OCI-LY1 (cell line): ENCODE measurements at regions not wholly inside any gene's neighbourhood (a gene's known extent, or its start where the extent isn't known, plus 50 kb on each side); places are given as distances from the start of the nearest gene placed in this dataset.

Experiments
- H2AFZ ChIP-seq: fragments of 200-600 bp; sonication (generic), shearing (Covaris generic); 2 replicates; pipeline ENCODE4 v1.6.0; 2014; ENCODE audit warnings: antibody characterized with exemption, mild to moderate bottlenecking, low read length
- H3F3A ChIP-seq: fragments of 200-600 bp; sonication (generic), shearing (Covaris generic); 2 replicates; pipeline ENCODE4 v1.6.0; 2014; ENCODE audit warnings: mild to moderate bottlenecking, antibody characterized with exemption, low read length, moderate library complexity; ENCODE audit not compliant: insufficient read depth
- H3K27ac ChIP-seq: fragments of 200-600 bp; sonication (generic); 2 replicates; pipeline ENCODE4 v1.5.1; 2014; ENCODE audit warnings: low read length, mixed run types, mild to moderate bottlenecking, low read depth; ENCODE audit not compliant: poor library complexity, severe bottlenecking
- H3K27me3 ChIP-seq: fragments of 200-600 bp; sonication (generic); 2 replicates; pipeline ENCODE4 v1.6.0; 2014; ENCODE audit warnings: antibody characterized with exemption, mild to moderate bottlenecking, low read length, moderate library complexity; ENCODE audit not compliant: insufficient read depth
- H3K36me3 ChIP-seq: fragments of 200-600 bp; sonication (generic); 2 replicates; pipeline ENCODE4 v1.6.1; 2014; ENCODE audit warnings: mild to moderate bottlenecking, antibody characterized with exemption, low read length, moderate library complexity, mixed read lengths; ENCODE audit not compliant: insufficient read depth
- H3K4me1 ChIP-seq: fragments of 200-600 bp; sonication (generic); 2 replicates; pipeline ENCODE4 v1.5.1; 2014; ENCODE audit warnings: mild to moderate bottlenecking, low read length, moderate library complexity; ENCODE audit not compliant: insufficient read depth, severe bottlenecking
- H3K4me2 ChIP-seq: fragments of 200-600 bp; sonication (generic), shearing (Covaris generic); 2 replicates; pipeline ENCODE4 v1.6.1; 2014; ENCODE audit warnings: low read length
- H3K4me3 ChIP-seq: fragments of 200-600 bp; sonication (generic); 2 replicates; pipeline ENCODE4 v1.5.1; 2014; ENCODE audit warnings: low read length, low read depth, mild to moderate bottlenecking, mixed read lengths; ENCODE audit not compliant: poor library complexity, severe bottlenecking
- H3K79me2 ChIP-seq: fragments of 200-600 bp; shearing (Covaris generic); 2 replicates; pipeline ENCODE4 v1.6.1; 2016; ENCODE audit warnings: mixed run types, low read length, mixed read lengths; ENCODE audit not compliant: insufficient read depth
- H3K9ac ChIP-seq: fragments of 200-600 bp; sonication (generic), shearing (Covaris generic); 2 replicates; pipeline ENCODE4 v1.6.1; 2014; ENCODE audit warnings: mild to moderate bottlenecking, low read length, mixed read lengths
- H3K9me2 ChIP-seq: fragments of 200-600 bp; sonication (generic), shearing (Covaris generic); 2 replicates; pipeline ENCODE4 v1.6.1; 2014; ENCODE audit warnings: low read depth, mild to moderate bottlenecking, low read length, mixed read lengths
- H3K9me3 ChIP-seq: fragments of 200-600 bp; shearing (Covaris generic); 2 replicates; pipeline ENCODE4 v1.6.1; 2014; ENCODE audit warnings: low read length, mixed read lengths
- H4K20me1 ChIP-seq: fragments of 200-600 bp; sonication (generic), shearing (Covaris generic); 2 replicates; pipeline ENCODE4 v1.6.0; 2016; ENCODE audit warnings: mild to moderate bottlenecking, low read length; ENCODE audit not compliant: insufficient read depth
- EZH2 ChIP-seq: fragments of 200-600 bp; sonication (generic), shearing (Covaris generic); IDR thresholded peaks from 2 replicates; pipeline ENCODE4 v1.8.0; 2017; ENCODE audit warnings: borderline replicate concordance, mixed run types, mild to moderate bottlenecking, antibody characterized with exemption, low read length, moderate library complexity, mixed read lengths
- TF ChIP-seq, protein P1 (sequence below): fragments of 200-600 bp; sonication (generic), shearing (Covaris generic); IDR thresholded peaks from 2 replicates; pipeline ENCODE4 v1.5.1; 2017; ENCODE audit warnings: mild to moderate bottlenecking, antibody characterized with exemption, low read length, moderate library complexity, mixed read lengths

GRCh38 chr20:22389836-22390542 lies 194.4 kb downstream of the FOXA2 start:
- no peak overlapping the region for H3K9ac ChIP-seq

DNA sequence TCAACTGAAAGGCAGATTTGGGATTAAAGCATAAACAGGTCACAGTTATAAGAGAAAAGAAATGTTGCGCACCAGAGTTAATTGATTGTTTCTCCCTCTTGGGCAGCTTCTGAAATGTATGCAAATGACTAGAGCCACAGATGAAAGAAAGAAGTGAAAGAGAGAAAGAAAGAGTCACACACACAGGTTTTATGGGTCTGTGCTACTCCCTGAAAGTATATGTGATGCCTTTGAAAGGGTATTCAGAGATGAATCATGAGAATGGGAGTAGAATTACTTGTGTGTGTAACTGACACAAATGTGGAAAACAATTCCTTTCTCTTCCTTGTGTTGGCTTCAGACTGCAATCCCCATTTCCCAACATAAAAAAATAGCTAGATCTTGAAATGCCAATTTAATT lies 196.9 kb downstream of the FOXA2 start:
- Histone ChIP-seq H3K4me1 (no peaks in the 10 kb centered on the region), H3K9ac (no peak overlapping the region), H3K27ac (no peak overlapping the region), H3K4me2 (no peak overlapping the region), H3K36me3 (no peaks in the 10 kb centered on the region), H3K4me3 (no peak overlapping the region), H4K20me1 (no peaks in the 10 kb centered on the region), H2AFZ (no peak overlapping the region), H3F3A (no peaks in the 10 kb centered on the region), H3K27me3 (no peaks in the 10 kb centered on the region), H3K79me2 (no peaks in the 10 kb centered on the region), H3K9me2 (no peaks in the 10 kb centered on the region), H3K9me3 (no peaks in the 10 kb centered on the region)
- TF ChIP-seq, protein P1, sequence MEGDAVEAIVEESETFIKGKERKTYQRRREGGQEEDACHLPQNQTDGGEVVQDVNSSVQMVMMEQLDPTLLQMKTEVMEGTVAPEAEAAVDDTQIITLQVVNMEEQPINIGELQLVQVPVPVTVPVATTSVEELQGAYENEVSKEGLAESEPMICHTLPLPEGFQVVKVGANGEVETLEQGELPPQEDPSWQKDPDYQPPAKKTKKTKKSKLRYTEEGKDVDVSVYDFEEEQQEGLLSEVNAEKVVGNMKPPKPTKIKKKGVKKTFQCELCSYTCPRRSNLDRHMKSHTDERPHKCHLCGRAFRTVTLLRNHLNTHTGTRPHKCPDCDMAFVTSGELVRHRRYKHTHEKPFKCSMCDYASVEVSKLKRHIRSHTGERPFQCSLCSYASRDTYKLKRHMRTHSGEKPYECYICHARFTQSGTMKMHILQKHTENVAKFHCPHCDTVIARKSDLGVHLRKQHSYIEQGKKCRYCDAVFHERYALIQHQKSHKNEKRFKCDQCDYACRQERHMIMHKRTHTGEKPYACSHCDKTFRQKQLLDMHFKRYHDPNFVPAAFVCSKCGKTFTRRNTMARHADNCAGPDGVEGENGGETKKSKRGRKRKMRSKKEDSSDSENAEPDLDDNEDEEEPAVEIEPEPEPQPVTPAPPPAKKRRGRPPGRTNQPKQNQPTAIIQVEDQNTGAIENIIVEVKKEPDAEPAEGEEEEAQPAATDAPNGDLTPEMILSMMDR, result no peak
- no peak for TF ChIP-seq EZH2

More at GRCh38 chr20:22389836-22390542, 194.4 kb downstream of the FOXA2 start:
- Histone ChIP-seq H3K9me3 (no peaks in the 10 kb centered on the region), H3K36me3 (no peaks in the 10 kb centered on the region), H3K4me3 (no peak overlapping the region), H3K4me2 (no peak overlapping the region), H2AFZ (no peak overlapping the region), H3K4me1 (no peaks in the 10 kb centered on the region), H4K20me1 (no peaks in the 10 kb centered on the region), H3K9me2 (no peaks in the 10 kb centered on the region), H3K79me2 (no peaks in the 10 kb centered on the region), H3K27ac (no peak overlapping the region), H3K27me3 (no peaks in the 10 kb centered on the region), H3F3A (no peaks in the 10 kb centered on the region)
- TF ChIP-seq EZH2, result no peak
- TF ChIP-seq, protein P1, result no peak

DNA sequence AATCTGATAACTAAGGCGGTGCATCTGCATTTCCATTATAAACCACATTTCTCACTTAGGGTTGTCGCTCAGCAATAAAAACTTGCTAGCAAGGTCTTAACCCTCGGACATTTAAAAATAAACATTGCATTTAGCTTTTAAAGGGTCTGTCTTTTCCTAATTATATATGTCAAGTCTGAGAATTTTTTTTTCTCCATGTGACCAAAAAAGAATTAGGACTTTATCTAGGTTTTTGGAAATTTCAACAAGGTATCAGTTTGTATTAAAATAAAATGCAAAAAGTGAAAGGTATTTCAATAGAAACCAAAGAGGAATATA lies 198.1 kb downstream of the FOXA2 start:
- H3K79me2 ChIP-seq, result no peaks in the 10 kb centered on the region
- H3K27me3 ChIP-seq, result no peaks in the 10 kb centered on the region
- no peak overlapping the region for H3K4me2 ChIP-seq
- no peak overlapping the region for H3K27ac ChIP-seq
- TF ChIP-seq, protein P1, result no peak
- no peak for TF ChIP-seq EZH2
- no peaks in the 10 kb centered on the region for H3K9me3 ChIP-seq
- H3K36me3 ChIP-seq, result no peaks in the 10 kb centered on the region
- H3K4me1 ChIP-seq, result no peaks in the 10 kb centered on the region
- H3K4me3 ChIP-seq, result no peak overlapping the region
- H3K9ac ChIP-seq, result no peak overlapping the region
- no peak overlapping the region for H2AFZ ChIP-seq
- no peaks in the 10 kb centered on the region for H3F3A ChIP-seq
- no peaks in the 10 kb centered on the region for H3K9me2 ChIP-seq
- H4K20me1 ChIP-seq, result no peaks in the 10 kb centered on the region
